GM12878 (cell line): ENCODE measurements at regions not wholly inside any gene's neighbourhood (a gene's known extent, or its start where the extent isn't known, plus 50 kb on each side); places are given as distances from the start of the nearest gene placed in this dataset.

Source experiments
- ATAC-seq: fragments of 200-7000 bp; cut with Tn5 transposase; 3 replicates; pipeline ENCODE4 v1.9.1; 2020; ENCODE audit warnings: mild to moderate bottlenecking, moderate library complexity
- BruUV-seq: library from RNA; stranded (reverse); fragments of 400-500 nt; replicated peaks from 2 replicates; lab custom pipeline; 2021; lab: Mats Ljungman, UMichigan
- CTCF ChIA-PET: fragments of 300-600 bp; sonication (Branson Sonifier 250); formaldehyde crosslinking; extraction: SDS; loops from one replicate; lab custom pipeline; 2021; ENCODE audit warnings: inconsistent platforms; lab: Yijun Ruan, JAX
- POLR2A ChIA-PET: fragments of 350-600 bp; formaldehyde crosslinking; extraction: SDS; loops from one replicate; lab custom pipeline; 2021; ENCODE audit warnings: inconsistent platforms; lab: Charles Lee
- RAD21 ChIA-PET: fragments of 300-600 bp; sonication (Branson Sonifier 250); formaldehyde crosslinking; loops from one replicate; lab custom pipeline; 2023; ENCODE audit warnings: antibody characterized with exemption; ENCODE audit not compliant: unreplicated experiment; lab: Charles Lee
- SMC1A ChIA-PET: fragments of 300-600 bp; sonication (Branson Sonifier 250); formaldehyde crosslinking; loops from one replicate; lab custom pipeline; 2023; ENCODE audit not compliant: unreplicated experiment, uncharacterized antibody; lab: Charles Lee
- DNase-seq: peaks from one replicate; pipeline ENCODE4 v3.0.0-alpha.2; 2011; ENCODE audit warnings: low read depth, low spot score
- FAIRE-seq: peaks from 3 replicates; lab custom pipeline; 2011; peaks lifted over from hg19 to GRCh38; lab: Jason Lieb, UNC
- H2AFZ ChIP-seq: 2 replicates; pipeline ENCODE4 v1.6.0; 2011; ENCODE audit warnings: low read depth, low read length, control low read depth; ENCODE audit not compliant: control insufficient read depth
- H3K27ac ChIP-seq: 2 replicates; pipeline ENCODE4 v1.5.1; 2011; ENCODE audit warnings: control low read depth; ENCODE audit not compliant: control insufficient read depth, insufficient read depth
- H3K27me3 ChIP-seq, 2 experiments: replicated peaks in 1 of 2; 2 replicates each; pipeline versions ENCODE4 v1.6.0 to v1.6.1; 2011; ENCODE audit warnings: low read length in 1 of 2; ENCODE audit not compliant: control insufficient read depth in 2 of 2, insufficient read depth in 2 of 2
- H3K36me3 ChIP-seq, 2 experiments: 2 replicates each; pipeline ENCODE4 v1.5.1; 2011; ENCODE audit warnings: low read length in 1 of 2; ENCODE audit not compliant: control insufficient read depth in 2 of 2, insufficient read depth in 2 of 2
- H3K4me1 ChIP-seq: 2 replicates; pipeline ENCODE4 v1.6.1; 2011; ENCODE audit warnings: mild to moderate bottlenecking, low read length, moderate library complexity, mixed read lengths; ENCODE audit not compliant: control insufficient read depth, insufficient read depth
- H3K4me2 ChIP-seq: 2 replicates; pipeline ENCODE4 v1.6.0; 2011; ENCODE audit warnings: control low read depth; ENCODE audit not compliant: control insufficient read depth, insufficient read depth
- H3K4me3 ChIP-seq: fragments of 200-600 bp; sonication (generic); 2 replicates; pipeline ENCODE4 v1.5.1; 2016
- H3K79me2 ChIP-seq: 2 replicates; pipeline ENCODE4 v1.6.0; 2011; ENCODE audit warnings: low read length; ENCODE audit not compliant: control insufficient read depth, insufficient read depth
- H3K9ac ChIP-seq: 2 replicates; pipeline ENCODE4 v1.8.0; 2011; ENCODE audit warnings: low read length, control low read depth, mixed read lengths; ENCODE audit not compliant: control insufficient read depth, insufficient read depth
- H3K9me3 ChIP-seq: replicated peaks from 3 replicates; pipeline ENCODE4 v1.5.1; 2011; ENCODE audit warnings: mild to moderate bottlenecking, low read length; ENCODE audit not compliant: control insufficient read depth, insufficient read depth
- H4K20me1 ChIP-seq: 2 replicates; pipeline ENCODE4 v1.6.0; 2011; ENCODE audit not compliant: control insufficient read depth, insufficient read depth
- BACH1 ChIP-seq: fragments of 450-650 bp; IDR thresholded peaks from 2 replicates; pipeline ENCODE4 v1.6.1; 2017; ENCODE audit warnings: mild to moderate bottlenecking, borderline replicate concordance
- CBFB ChIP-seq: IDR thresholded peaks from 2 replicates; pipeline ENCODE4 v1.6.1; 2016; ENCODE audit warnings: antibody characterized with exemption, low read depth
- CEBPZ ChIP-seq: fragments of 150-350 bp; IDR thresholded peaks from 2 replicates; pipeline ENCODE4 v1.6.1; 2016; ENCODE audit warnings: low read depth, low read length
- FOXM1 ChIP-seq: IDR thresholded peaks from 2 replicates; pipeline ENCODE4 v1.6.1; 2012; ENCODE audit warnings: low read depth, mild to moderate bottlenecking, inconsistent platforms, low read length, moderate library complexity
- IKZF1 ChIP-seq: fragments of 450-650 bp; conservative IDR thresholded peaks from 2 replicates; pipeline ENCODE4 v1.6.1; 2017; ENCODE audit warnings: antibody characterized with exemption, mild to moderate bottlenecking
- IRF5 ChIP-seq: fragments of 450-650 bp; IDR thresholded peaks from 2 replicates; pipeline ENCODE4 v1.6.1; 2017; ENCODE audit warnings: borderline replicate concordance
- NFYB ChIP-seq: IDR thresholded peaks from 2 replicates; pipeline ENCODE4 v1.6.1; 2011; ENCODE audit warnings: low read depth, mild to moderate bottlenecking, low read length, improper control_type of control experiment, moderate library complexity; ENCODE audit not compliant: insufficient read depth
- NRF1 ChIP-seq: conservative IDR thresholded peaks from 2 replicates; pipeline ENCODE4 v1.6.1; 2011; ENCODE audit warnings: mild to moderate bottlenecking, low read depth, low read length, improper control_type of control experiment
- POLR2AphosphoS2 ChIP-seq: IDR thresholded peaks from 2 replicates; pipeline ENCODE4 v1.6.1; 2011; ENCODE audit warnings: low read depth, mild to moderate bottlenecking, low read length, improper control_type of control experiment, moderate library complexity
- RFX5 ChIP-seq: IDR thresholded peaks from 2 replicates; pipeline ENCODE4 v1.6.1; 2011; ENCODE audit warnings: low read depth, low read length, improper control_type of control experiment
- SMAD1 ChIP-seq: fragments of 450-650 bp; IDR thresholded peaks from 2 replicates; pipeline ENCODE4 v1.6.1; 2018; ENCODE audit warnings: mild to moderate bottlenecking, low read depth; ENCODE audit not compliant: partially characterized antibody
- SUZ12 ChIP-seq: fragments of 200-600 bp; sonication (generic); IDR thresholded peaks from one replicate; pipeline ENCODE4 v1.6.1; 2018; ENCODE audit warnings: antibody characterized with exemption, mild to moderate bottlenecking; ENCODE audit not compliant: unreplicated experiment
- YY1 ChIP-seq: IDR thresholded peaks from 2 replicates; pipeline ENCODE4 v1.6.1; 2011; ENCODE audit warnings: low read depth, mild to moderate bottlenecking, low read length
- ZNF207 ChIP-seq: fragments of 450-650 bp; IDR thresholded peaks from 2 replicates; pipeline ENCODE4 v1.6.1; 2014; ENCODE audit warnings: antibody characterized with exemption, mild to moderate bottlenecking, borderline replicate concordance
- ZNF24 ChIP-seq: fragments of 450-650 bp; IDR thresholded peaks from 2 replicates; pipeline ENCODE4 v1.6.1; 2017; ENCODE audit warnings: antibody characterized with exemption, mild to moderate bottlenecking
- ZNF274 ChIP-seq: IDR thresholded peaks from one replicate; pipeline ENCODE4 v1.8.0; 2011; ENCODE audit not compliant: insufficient read length, insufficient read depth
- WGBS: methylation state at CpG from one replicate; pipeline ENCODE4 v1.1.6; 2016; ENCODE audit warnings: low lambda C conversion rate; ENCODE audit not compliant: insufficient replicate concordance, insufficient coverage; ENCODE audit errors: missing lambda C conversion rate; 5-methylcytosine and 5-hydroxymethylcytosine counted together
- in situ Hi-C: fragments of 300-500 bp; cut with MboI; formaldehyde crosslinking; loops from 9 replicates; pipeline ENCODE4 v1.14.3; 2018; ENCODE audit warnings: mixed read lengths
- intact Hi-C: fragments of 100-400 bp; cut with micrococcal nuclease; formaldehyde crosslinking; loops from one replicate; pipeline ENCODE4 v1.14.2; 2022; ENCODE audit not compliant: unreplicated experiment
- TF ChIP-seq, protein P1 (sequence below): fragments of 450-650 bp; IDR thresholded peaks from 2 replicates; pipeline ENCODE4 v1.6.1; 2018; ENCODE audit warnings: borderline replicate concordance, mild to moderate bottlenecking; ENCODE audit not compliant: partially characterized antibody
- TF ChIP-seq, protein P2 (sequence below): IDR thresholded peaks from 2 replicates; pipeline ENCODE4 v1.6.1; 2011; ENCODE audit warnings: mild to moderate bottlenecking, low read depth, low read length, moderate library complexity; ENCODE audit not compliant: insufficient replicate concordance

DNA sequence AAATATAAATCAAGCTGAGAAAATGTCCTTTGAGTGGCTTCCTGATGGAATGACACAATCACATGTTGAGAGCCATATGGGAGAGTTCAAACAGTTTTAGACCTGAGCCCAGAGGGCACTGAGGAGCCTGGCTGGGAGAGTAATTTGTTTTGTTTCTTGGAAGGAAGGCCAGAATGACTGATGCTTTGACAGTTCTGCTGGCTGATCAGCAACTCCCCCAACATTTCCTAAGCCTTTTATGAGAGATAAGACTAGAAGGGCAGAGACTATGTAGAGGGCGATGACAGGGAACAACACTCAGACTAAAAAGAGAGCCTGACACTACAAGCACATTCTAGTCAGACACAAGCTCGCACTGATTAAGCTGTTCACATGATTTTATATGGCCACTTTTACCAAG, 169.2 kb downstream of the COX7C start:
- Histone ChIP-seq H3K9ac (no peak overlapping the region), H3K27me3 (no peaks in the 10 kb centered on the region), H3K36me3 (no peaks in the 10 kb centered on the region), H2AFZ (no peak overlapping the region), H3K79me2 (no peaks in the 10 kb centered on the region), H3K27ac (no peak overlapping the region), H3K9me3 (no peaks in the 10 kb centered on the region), H3K4me1 (no peaks in the 10 kb centered on the region), H3K4me3 (no peak overlapping the region), H3K4me2 (no peak overlapping the region)
- ChIA-PET POLR2A (no interaction called here), RAD21 (no interaction called here)
- BruUV-seq, result no TSS peak
- in situ Hi-C loops, result no loop called here
- ATAC-seq, result no peak
- DNase-seq, result no peak
- 43% methylated on average over 2 of the region's 2 CpGs for WGBS
- intact Hi-C loops, result no loop called here
- no peak for TF ChIP-seq SMAD1
- no peak for TF ChIP-seq POLR2AphosphoS2
- no peak for TF ChIP-seq NRF1
- TF ChIP-seq NFYB, result no peak
- TF ChIP-seq, protein P1, sequence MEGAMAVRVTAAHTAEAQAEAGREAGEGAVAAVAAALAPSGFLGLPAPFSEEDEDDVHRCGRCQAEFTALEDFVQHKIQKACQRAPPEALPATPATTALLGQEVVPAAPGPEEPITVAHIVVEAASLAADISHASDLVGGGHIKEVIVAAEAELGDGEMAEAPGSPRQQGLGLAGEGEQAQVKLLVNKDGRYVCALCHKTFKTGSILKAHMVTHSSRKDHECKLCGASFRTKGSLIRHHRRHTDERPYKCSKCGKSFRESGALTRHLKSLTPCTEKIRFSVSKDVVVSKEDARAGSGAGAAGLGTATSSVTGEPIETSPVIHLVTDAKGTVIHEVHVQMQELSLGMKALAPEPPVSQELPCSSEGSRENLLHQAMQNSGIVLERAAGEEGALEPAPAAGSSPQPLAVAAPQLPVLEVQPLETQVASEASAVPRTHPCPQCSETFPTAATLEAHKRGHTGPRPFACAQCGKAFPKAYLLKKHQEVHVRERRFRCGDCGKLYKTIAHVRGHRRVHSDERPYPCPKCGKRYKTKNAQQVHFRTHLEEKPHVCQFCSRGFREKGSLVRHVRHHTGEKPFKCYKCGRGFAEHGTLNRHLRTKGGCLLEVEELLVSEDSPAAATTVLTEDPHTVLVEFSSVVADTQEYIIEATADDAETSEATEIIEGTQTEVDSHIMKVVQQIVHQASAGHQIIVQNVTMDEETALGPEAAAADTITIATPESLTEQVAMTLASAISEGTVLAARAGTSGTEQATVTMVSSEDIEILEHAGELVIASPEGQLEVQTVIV, result no peak
- no peak for TF ChIP-seq SUZ12
- TF ChIP-seq, protein P2, sequence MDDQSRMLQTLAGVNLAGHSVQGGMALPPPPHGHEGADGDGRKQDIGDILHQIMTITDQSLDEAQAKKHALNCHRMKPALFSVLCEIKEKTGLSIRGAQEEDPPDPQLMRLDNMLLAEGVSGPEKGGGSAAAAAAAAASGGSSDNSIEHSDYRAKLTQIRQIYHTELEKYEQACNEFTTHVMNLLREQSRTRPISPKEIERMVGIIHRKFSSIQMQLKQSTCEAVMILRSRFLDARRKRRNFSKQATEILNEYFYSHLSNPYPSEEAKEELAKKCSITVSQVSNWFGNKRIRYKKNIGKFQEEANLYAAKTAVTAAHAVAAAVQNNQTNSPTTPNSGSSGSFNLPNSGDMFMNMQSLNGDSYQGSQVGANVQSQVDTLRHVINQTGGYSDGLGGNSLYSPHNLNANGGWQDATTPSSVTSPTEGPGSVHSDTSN, result no peak
- no peak for TF ChIP-seq YY1
- no peak for TF ChIP-seq BACH1
- TF ChIP-seq ZNF24, result no peak
- no peak for TF ChIP-seq ZNF274
- no peak for TF ChIP-seq RFX5
- no peak for TF ChIP-seq ZNF207
- TF ChIP-seq CBFB, result no peak
- no peak for TF ChIP-seq FOXM1
- no peak for TF ChIP-seq IRF5
- no peak for TF ChIP-seq CEBPZ
- no peak for TF ChIP-seq IKZF1
- TF ChIP-seq, all 136 proteins: peak for 0
- ChIA-PET CTCF (no interaction called here), SMC1A (interaction anchor here (1.4 kb wide), 1 partner anchor 11 kb away, joined by 3 read pairs; no protein-coding TSS in a partner anchor)
- FAIRE-seq, result no peak
- H4K20me1 ChIP-seq, result no peaks in the 10 kb centered on the region
